ENCODE measurements at regions not wholly inside any gene's neighbourhood (a gene's known extent, or its start where the extent isn't known, plus 50 kb on each side); places are given as distances from the start of the nearest gene placed in this dataset.
A peak's percentile ranks its signal among the peaks of the same experiment; 100 is the strongest.

DNA sequence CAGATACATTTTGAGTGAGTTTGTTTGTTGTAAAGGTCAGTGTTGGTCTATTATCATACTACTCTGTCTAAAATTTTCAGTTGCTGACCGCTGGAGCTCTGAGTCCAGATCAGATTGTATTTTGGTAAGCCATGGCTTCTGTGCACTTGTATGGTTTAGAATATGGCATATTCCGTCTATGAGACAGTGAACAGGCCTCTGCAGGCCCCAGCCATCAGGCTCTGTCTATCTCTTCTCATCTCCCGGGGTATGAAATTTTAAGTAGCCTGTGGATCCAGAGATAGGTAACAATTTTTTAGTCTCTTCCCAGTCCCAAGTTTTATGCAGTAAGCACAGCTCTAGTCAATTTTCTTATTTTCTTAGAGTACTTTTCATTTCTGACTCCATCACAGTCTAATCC lies 1929.1 kb upstream of the SEL1L start:
- no peaks in the 10 kb centered on the region for H3K27me3 ChIP-seq
- H3K36me3 ChIP-seq = no peaks in the 10 kb centered on the region
- DNase-seq (ENCODE audit: extremely low spot score in 2 of 2) = no peak
- intact Hi-C loops (cut with DNase I) = no loop called here
- TF ChIP-seq POLR2AphosphoS5 (IDR thresholded peaks at IDR 0.05; ENCODE audit: insufficient read depth in 1 of 2, low read depth in 1 of 2) (no peak), POLR2A (IDR thresholded peaks at IDR 0.05) (no peak)
- TF ChIP-seq, protein P1, sequence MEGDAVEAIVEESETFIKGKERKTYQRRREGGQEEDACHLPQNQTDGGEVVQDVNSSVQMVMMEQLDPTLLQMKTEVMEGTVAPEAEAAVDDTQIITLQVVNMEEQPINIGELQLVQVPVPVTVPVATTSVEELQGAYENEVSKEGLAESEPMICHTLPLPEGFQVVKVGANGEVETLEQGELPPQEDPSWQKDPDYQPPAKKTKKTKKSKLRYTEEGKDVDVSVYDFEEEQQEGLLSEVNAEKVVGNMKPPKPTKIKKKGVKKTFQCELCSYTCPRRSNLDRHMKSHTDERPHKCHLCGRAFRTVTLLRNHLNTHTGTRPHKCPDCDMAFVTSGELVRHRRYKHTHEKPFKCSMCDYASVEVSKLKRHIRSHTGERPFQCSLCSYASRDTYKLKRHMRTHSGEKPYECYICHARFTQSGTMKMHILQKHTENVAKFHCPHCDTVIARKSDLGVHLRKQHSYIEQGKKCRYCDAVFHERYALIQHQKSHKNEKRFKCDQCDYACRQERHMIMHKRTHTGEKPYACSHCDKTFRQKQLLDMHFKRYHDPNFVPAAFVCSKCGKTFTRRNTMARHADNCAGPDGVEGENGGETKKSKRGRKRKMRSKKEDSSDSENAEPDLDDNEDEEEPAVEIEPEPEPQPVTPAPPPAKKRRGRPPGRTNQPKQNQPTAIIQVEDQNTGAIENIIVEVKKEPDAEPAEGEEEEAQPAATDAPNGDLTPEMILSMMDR (IDR thresholded peaks at IDR 0.05) = no peak
- H3K27ac ChIP-seq = no peak overlapping the region
- no peaks in the 10 kb centered on the region for H3K4me1 ChIP-seq
- H3K9me3 ChIP-seq = peaks cover 6% of the 10 kb centered on the region
- no peak overlapping the region for H3K4me3 ChIP-seq

DNA sequence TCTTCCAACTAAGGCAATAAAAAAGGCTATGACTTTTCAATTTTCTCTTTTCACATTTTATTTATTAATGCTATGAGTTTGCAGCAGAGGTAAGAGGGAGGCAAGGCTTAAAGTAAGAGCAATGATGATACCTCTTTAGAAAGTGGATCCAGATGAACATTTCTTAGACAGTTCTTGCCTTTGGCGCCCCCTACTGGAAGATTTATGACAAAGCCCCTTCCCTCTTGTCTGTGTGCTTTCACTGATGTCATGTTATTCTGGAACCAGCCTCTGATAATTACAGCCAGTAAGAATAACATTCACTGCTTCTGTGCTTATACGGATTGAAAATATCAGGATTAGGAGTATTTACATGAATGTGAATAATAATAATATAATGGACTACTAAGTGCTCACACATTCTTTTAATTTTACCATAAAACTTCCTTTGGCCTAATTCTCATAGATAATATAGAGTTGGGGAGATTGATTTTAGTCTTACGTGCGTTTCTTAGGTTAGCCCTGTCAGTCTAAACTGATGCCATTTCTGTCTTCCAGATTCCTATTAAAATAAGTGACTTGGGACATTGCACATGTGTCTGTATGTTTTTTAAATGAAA lies 1929.9 kb upstream of the SEL1L start:
- Histone ChIP-seq H3K9me3 (peaks cover 6% of the 10 kb centered on the region), H3K27me3 (no peaks in the 10 kb centered on the region), H3K36me3 (no peaks in the 10 kb centered on the region), H3K27ac (no peak overlapping the region), H3K4me1 (no peaks in the 10 kb centered on the region), H3K4me3 (no peak overlapping the region)
- no peak for DNase-seq (ENCODE audit: extremely low spot score in 2 of 2)
- intact Hi-C loops (cut with DNase I) = no loop called here
- TF ChIP-seq POLR2AphosphoS5 (IDR thresholded peaks at IDR 0.05; ENCODE audit: insufficient read depth in 1 of 2, low read depth in 1 of 2) (no peak), POLR2A (IDR thresholded peaks at IDR 0.05) (no peak)
- TF ChIP-seq, protein P1 (IDR thresholded peaks at IDR 0.05) = peak in 1 of 3 experiments; percentile 35

DNA sequence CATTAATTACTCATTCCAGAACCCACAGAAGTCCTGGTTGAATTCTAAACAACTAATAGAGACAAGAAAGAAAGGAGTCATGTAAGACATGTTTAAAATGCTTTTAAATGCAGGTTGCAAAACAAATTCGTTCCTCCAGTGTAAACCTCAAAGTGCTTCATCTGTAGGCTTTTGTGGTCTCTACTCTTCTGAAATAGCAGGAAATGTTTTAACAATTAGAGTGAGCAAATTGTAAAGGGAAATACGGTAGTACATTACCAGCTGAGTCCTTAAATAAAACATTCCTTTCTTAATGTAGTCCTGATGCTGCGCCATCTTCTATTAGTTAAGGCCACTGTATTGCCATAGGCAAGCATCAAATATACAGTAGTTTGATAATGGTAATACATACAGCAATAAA lies 1934.2 kb upstream of the SEL1L start:
- intact Hi-C loops (cut with DNase I) = no loop called here
- TF ChIP-seq, protein P1 (IDR thresholded peaks at IDR 0.05) = no peak
- no peak for TF ChIP-seq POLR2A (IDR thresholded peaks at IDR 0.05)
- no peak for TF ChIP-seq POLR2AphosphoS5 (IDR thresholded peaks at IDR 0.05; ENCODE audit: insufficient read depth in 1 of 2, low read depth in 1 of 2)

DNA sequence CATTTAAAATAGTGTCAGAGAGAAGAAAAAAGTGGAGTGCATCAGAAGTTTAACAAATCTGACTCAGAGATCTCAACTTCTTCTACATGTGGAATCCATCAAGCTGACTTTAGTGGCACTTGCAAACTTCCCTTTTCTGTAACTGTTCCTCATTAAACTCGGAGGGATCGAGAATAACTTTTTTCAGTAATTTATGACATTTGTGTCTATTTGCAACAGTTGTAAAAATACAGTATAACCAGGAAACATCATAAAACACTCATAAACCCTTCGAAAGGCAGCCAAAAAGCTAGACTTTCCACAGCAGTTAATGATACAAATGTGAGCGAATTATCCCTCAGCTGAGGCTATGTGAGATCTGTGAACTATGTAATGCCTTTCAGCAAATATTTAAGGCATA lies 1936.8 kb upstream of the SEL1L start:
- intact Hi-C loops (cut with DNase I) = no loop called here
- DNase-seq (ENCODE audit: extremely low spot score in 2 of 2) = no peak
- Histone ChIP-seq H3K27ac (no peak overlapping the region), H3K4me1 (no peaks in the 10 kb centered on the region), H3K27me3 (no peaks in the 10 kb centered on the region), H3K4me3 (no peak overlapping the region), H3K36me3 (no peaks in the 10 kb centered on the region), H3K9me3 (no peaks in the 10 kb centered on the region)
- TF ChIP-seq POLR2AphosphoS5 (IDR thresholded peaks at IDR 0.05; ENCODE audit: insufficient read depth in 1 of 2, low read depth in 1 of 2) (no peak), POLR2A (IDR thresholded peaks at IDR 0.05) (no peak)
- TF ChIP-seq, protein P1 (IDR thresholded peaks at IDR 0.05) = no peak

More for the DNA sequence above, 1934.2 kb upstream of the SEL1L start:
- Histone ChIP-seq H3K36me3 (no peaks in the 10 kb centered on the region), H3K27ac (no peak overlapping the region), H3K4me1 (no peaks in the 10 kb centered on the region), H3K4me3 (no peak overlapping the region), H3K9me3 (no peaks in the 10 kb centered on the region), H3K27me3 (no peaks in the 10 kb centered on the region)
- DNase-seq (ENCODE audit: extremely low spot score in 2 of 2) = no peak

DNA sequence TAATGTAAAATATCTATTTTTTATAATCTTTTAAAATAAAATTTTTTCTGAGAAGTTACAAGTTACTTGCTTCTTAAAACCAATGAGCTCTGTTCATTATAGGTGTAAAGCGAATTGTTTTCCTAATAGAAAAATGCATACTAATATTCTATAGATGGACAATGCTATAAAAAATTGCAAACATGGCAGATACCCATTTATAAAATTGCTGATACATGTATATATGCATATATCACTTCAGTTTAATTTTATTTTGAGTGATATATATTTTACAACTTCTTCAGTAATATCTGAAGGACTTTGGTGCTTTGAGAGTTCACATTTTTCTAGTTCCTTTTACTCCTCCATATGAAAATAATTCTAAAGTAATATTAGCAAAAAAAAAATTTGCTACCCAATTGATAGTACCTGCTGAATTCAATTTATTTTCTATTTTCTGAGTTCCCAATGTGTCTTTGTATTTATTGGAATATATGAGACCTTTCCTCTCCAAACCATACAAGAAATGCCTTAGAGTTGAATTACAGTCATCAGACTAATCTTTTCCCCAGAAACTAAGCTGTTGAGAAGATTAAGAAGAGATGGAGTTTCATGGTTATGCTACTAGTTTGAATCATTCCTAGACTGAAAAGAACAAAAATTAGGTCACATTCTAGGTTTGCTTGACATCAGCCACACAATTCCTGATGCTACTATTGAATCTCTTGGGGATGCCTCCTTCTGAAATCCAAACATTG lies 1937.5 kb upstream of the SEL1L start:
- H3K9me3 ChIP-seq = no peaks in the 10 kb centered on the region
- DNase-seq (ENCODE audit: extremely low spot score in 2 of 2) = no peak
- H3K36me3 ChIP-seq = no peaks in the 10 kb centered on the region
- no peak overlapping the region for H3K4me3 ChIP-seq
- no peaks in the 10 kb centered on the region for H3K4me1 ChIP-seq
- H3K27me3 ChIP-seq = no peaks in the 10 kb centered on the region
- intact Hi-C loops (cut with DNase I) = no loop called here
- no peak overlapping the region for H3K27ac ChIP-seq
- TF ChIP-seq, protein P1 (IDR thresholded peaks at IDR 0.05) = no peak
- TF ChIP-seq POLR2AphosphoS5 (IDR thresholded peaks at IDR 0.05; ENCODE audit: insufficient read depth in 1 of 2, low read depth in 1 of 2) = no peak
- TF ChIP-seq POLR2A (IDR thresholded peaks at IDR 0.05) = no peak

Data from vagina (tissue), 2 donors.